ENCODE measurements at regions not wholly inside any gene's neighbourhood (a gene's known extent, or its start where the extent isn't known, plus 50 kb on each side); places are given as distances from the start of the nearest gene placed in this dataset.
"Not testable (repeated sequence)": the region's sequence is repeated elsewhere in the genome, so short reads cannot be mapped to it uniquely, and the experiment has no call there.

DNA sequence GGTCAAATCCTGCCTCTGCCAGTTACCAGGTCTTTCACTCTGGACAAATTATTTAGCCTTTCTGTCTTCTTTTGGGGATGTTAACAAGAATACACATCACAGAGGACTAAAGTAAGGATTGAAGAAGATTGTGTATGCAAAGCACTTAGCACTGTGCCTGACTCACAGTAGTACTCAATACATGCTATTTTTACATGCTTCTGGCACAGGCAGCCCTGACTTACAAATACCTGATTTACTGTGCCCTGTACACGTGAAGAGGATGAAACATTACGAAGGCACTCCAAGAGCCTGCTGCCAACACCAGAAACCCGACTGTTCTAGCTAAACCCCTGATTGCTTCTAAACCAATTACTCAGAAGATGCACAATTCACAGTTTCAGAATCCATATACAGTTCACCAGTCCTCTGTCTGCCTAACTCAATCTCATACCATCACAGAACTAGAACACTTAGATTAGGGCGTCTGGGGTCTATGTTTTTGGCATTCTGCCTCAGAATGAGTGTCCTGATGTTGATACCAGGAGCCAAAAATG is 300.9 kb upstream of the DDI1 start:
- TF ChIP-seq, protein P1, sequence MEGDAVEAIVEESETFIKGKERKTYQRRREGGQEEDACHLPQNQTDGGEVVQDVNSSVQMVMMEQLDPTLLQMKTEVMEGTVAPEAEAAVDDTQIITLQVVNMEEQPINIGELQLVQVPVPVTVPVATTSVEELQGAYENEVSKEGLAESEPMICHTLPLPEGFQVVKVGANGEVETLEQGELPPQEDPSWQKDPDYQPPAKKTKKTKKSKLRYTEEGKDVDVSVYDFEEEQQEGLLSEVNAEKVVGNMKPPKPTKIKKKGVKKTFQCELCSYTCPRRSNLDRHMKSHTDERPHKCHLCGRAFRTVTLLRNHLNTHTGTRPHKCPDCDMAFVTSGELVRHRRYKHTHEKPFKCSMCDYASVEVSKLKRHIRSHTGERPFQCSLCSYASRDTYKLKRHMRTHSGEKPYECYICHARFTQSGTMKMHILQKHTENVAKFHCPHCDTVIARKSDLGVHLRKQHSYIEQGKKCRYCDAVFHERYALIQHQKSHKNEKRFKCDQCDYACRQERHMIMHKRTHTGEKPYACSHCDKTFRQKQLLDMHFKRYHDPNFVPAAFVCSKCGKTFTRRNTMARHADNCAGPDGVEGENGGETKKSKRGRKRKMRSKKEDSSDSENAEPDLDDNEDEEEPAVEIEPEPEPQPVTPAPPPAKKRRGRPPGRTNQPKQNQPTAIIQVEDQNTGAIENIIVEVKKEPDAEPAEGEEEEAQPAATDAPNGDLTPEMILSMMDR (IDR thresholded peaks at IDR 0.05; ENCODE audit: low read depth, low read length, missing control alignments), result no peak
- DNase-seq (ENCODE audit: extremely low read depth, low read depth), result no peak
- no peak overlapping the region for H3K4me3 ChIP-seq (replicated peaks; ENCODE audit: low read depth, low read length)

DNA sequence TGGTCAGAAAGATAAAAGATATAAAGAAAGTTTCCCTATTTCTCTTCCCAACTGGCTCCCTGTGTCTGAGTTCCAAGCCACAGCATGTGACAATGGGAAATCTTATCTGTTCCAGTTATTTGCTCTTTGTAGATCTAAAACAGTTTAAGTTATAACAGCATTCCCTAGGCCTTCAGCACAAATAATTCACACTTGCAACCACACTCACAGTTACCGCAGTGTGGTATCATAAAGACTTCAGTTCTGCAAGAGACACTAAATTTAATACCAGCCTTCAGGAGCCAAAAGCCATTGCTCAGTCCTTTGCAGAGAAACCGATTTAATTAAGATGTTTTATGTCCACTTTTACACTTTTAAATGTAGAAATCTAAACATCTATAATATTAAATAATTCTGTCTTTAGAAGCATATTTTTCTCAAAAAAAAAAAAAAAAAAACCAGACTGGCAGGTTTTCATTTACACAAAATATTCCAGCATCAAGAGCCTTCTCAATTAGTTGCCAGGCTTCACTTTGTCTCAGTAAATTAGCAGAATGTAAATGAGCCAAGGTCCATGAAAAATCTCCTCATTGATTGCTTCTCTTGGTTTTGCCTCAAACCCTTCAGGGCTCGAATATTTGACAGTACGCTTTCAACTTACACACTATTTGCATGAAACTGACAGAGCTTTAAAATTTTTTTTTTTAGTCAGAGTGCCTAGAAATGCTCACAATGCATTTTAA is 300.0 kb upstream of the DDI1 start:
- TF ChIP-seq, protein P1 (IDR thresholded peaks at IDR 0.05; ENCODE audit: low read depth, low read length, missing control alignments), result no peak
- DNase-seq (ENCODE audit: extremely low read depth, low read depth), result no peak

DNA sequence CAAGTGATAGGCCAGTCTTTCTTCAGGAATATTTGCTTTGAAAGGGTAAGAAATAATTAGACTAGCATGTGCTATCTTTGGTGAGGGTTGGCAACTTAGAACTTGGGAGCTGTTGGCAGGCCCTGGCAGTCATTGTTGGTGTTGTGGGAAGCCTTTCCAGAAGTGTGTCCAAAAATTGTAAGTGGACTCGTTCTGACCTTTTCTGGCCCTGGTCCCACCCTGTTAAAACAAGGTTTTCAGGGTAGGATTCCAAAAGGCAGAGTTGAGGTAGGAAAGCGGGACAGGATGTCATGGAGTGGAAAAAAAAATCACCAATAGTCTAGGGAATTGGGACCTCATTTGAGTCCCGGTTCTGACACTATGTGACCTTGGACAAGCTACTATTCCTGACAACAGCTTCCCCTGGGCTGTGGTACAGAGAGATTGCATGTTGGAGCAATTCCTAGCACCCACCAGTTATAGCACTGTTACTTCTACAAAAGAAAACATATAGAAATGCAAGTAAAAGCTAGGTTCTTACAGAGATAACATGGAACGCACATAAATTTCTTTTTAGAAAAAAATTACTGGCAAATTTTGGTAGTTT is 299.3 kb upstream of the DDI1 start:
- no peak for DNase-seq (ENCODE audit: extremely low read depth, low read depth)
- TF ChIP-seq, protein P1 (IDR thresholded peaks at IDR 0.05; ENCODE audit: low read depth, low read length, missing control alignments), result no peak
- H3K4me3 ChIP-seq (replicated peaks; ENCODE audit: low read depth, low read length), result no peak overlapping the region

More for the DNA sequence above, 300.0 kb upstream of the DDI1 start:
- no peak overlapping the region for H3K4me3 ChIP-seq (replicated peaks; ENCODE audit: low read depth, low read length)

DNA sequence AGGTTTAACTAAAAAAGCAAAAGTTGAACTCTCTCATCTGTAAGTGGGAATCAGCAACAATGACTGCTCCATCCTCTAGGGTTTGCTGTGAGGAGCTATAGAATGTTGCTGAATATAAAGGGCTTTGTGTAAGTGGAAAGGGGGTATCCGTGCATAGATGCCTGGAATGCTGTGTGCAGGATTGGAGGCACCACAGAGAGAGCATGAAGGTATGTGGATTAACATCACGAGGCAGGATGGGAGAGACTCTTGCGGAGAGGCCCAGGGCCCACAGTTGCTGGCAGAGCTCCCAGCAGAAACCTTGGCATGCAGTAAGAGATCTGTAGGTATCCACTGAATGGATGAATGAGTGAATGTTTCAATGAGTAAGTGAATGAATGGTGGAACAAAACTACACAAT is 298.7 kb upstream of the DDI1 start:
- DNase-seq (ENCODE audit: extremely low read depth, low read depth), result no peak
- no peak overlapping the region for H3K4me3 ChIP-seq (replicated peaks; ENCODE audit: low read depth, low read length)
- TF ChIP-seq, protein P1 (IDR thresholded peaks at IDR 0.05; ENCODE audit: low read depth, low read length, missing control alignments), result no peak

DNA sequence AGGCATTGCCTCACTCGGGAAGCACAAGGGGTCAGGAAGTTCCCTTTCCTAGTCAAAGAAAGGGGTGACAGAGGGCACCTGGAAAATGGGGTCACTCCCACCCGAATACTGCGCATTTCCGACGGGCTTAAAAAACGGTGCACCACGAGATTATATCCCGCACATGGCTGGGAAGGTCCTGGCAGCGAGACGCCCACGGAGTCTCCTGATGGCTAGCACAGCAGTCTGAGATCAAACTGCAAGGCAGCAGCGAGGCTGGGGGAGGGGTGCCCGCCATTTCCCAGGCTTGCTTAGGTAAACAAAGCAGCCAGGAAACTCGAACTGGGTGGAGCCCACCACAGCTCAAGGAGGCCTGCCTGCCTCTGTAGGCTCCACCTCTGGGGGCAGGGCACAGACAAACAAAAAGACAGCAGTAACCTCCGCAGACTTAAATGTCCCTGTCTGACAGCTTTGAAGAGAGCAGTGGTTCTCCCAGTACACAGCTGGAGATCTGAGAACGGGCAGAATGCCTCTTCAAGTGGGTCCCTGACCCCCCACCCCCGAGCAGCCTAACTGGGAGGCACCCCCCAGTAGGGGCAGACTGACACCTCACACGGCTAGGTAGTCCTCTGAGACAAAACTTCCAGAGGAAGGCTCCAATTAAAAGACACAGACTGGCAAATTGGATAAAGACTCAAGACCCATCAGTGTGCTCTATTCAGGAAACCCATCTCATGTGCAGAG is 297.2 kb upstream of the DDI1 start:
- not testable (repeated sequence) for H3K4me3 ChIP-seq (replicated peaks; ENCODE audit: low read depth, low read length); DNase-seq (ENCODE audit: extremely low read depth, low read depth)

DNA sequence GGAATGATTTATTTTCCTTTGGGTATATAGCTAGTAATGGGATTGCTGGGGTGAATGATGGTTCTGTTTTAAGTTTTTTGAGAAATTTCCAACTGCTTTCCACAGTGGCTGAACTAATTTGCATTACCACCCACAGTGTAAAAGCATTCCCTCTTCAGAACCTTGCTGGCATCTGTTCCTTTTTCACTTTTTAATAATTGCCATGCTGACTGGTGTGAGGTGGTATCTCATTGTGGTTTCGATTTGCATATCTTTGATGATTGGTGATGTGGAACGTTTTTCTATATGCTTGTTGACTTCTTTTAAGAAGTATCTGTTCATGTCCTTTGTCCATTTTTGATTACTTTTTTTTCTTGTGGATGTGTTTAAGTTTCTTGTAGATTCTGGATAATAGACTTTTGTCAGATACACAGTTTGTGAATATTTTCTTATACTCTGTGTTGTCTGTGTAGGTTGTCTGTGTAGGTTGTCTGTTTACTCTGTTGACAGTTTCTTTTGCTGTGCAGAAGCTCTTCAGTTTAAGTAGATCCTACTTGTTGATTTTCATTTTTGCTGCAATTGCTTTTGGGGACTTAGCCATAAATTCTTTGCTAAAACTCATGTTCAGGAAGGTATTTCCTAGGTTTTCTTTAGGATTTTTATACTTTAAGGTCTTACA is 291.8 kb upstream of the DDI1 start:
- TF ChIP-seq, protein P1 (IDR thresholded peaks at IDR 0.05; ENCODE audit: low read depth, low read length, missing control alignments), result no peak
- no peak for DNase-seq (ENCODE audit: extremely low read depth, low read depth)
- no peak overlapping the region for H3K4me3 ChIP-seq (replicated peaks; ENCODE audit: low read depth, low read length)

All from HFF-Myc (cell line).